ENCODE measurements at regions not wholly inside any gene's neighbourhood (a gene's known extent, or its start where the extent isn't known, plus 50 kb on each side); places are given as distances from the start of the nearest gene placed in this dataset.

GRCh38 chr15:38079236-38079635 is 144.8 kb downstream of the TMCO5A start:
- TF ChIP-seq, protein P1, sequence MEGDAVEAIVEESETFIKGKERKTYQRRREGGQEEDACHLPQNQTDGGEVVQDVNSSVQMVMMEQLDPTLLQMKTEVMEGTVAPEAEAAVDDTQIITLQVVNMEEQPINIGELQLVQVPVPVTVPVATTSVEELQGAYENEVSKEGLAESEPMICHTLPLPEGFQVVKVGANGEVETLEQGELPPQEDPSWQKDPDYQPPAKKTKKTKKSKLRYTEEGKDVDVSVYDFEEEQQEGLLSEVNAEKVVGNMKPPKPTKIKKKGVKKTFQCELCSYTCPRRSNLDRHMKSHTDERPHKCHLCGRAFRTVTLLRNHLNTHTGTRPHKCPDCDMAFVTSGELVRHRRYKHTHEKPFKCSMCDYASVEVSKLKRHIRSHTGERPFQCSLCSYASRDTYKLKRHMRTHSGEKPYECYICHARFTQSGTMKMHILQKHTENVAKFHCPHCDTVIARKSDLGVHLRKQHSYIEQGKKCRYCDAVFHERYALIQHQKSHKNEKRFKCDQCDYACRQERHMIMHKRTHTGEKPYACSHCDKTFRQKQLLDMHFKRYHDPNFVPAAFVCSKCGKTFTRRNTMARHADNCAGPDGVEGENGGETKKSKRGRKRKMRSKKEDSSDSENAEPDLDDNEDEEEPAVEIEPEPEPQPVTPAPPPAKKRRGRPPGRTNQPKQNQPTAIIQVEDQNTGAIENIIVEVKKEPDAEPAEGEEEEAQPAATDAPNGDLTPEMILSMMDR (IDR thresholded peaks at IDR 0.05; ENCODE audit: control insufficient read depth, insufficient read depth, low read depth, low read length, missing control alignments): no peak
- DNase-seq (ENCODE audit: low read depth): no peak
- no peak overlapping the region for H3K4me3 ChIP-seq (ENCODE audit: control insufficient read depth, low read depth, low read length)

DNA sequence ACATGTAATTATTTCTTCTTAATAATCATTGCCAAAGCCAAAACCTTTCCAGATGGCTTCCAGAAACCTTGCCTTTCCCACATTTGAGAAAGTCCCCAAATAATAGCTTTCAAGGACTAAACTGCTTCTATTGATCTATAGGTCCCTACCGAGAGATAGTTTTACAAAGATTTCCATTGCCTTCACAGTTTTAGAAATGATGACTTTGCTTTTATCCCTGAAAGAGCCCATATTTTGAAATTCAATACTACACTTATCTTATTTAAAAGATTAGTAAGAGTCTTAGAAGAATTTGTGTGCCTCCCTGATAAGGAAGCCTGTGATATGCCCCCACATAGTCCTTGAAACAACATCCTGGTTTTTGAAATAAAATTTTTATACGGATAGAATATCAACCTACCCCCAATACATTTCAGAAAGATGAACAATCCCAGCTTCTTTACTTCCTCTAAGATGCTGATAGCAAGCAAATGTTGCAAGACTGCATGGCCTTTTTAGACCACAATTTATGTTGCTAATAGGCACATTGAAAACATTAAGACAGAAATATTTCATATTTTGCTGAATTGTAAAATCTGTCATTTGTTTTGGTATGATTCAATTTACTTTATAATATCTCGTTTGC is 146.3 kb downstream of the TMCO5A start:
- TF ChIP-seq, protein P1 (IDR thresholded peaks at IDR 0.05; ENCODE audit: control insufficient read depth, insufficient read depth, low read depth, low read length, missing control alignments): no peak
- H3K4me3 ChIP-seq (ENCODE audit: control insufficient read depth, low read depth, low read length): no peak overlapping the region
- DNase-seq (ENCODE audit: low read depth): no peak

DNA sequence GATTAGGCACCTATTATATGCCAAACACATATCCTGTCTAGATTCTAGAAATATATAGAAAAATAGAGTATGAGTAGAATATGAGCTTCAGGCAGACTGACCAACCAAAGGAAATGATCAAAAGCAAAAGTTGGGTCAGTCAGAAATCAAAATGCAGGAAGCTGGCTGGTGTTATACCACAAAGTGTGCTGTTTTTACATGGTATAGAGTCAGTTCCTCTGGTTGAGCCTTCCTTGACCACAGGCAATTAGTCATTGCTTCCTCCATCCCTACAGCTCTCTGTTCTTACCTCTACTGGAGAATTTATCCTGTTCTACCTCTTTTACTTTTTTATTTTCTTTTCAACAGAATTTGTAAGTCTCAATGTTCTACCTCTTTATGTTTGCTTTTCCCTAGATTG is 149.8 kb downstream of the TMCO5A start:
- H3K4me3 ChIP-seq (ENCODE audit: control insufficient read depth, low read depth, low read length): no peak overlapping the region
- TF ChIP-seq, protein P1 (IDR thresholded peaks at IDR 0.05; ENCODE audit: control insufficient read depth, insufficient read depth, low read depth, low read length, missing control alignments): no peak
- no peak for DNase-seq (ENCODE audit: low read depth)

- TF ChIP-seq, protein P1 (IDR thresholded peaks at IDR 0.05; ENCODE audit: control insufficient read depth, insufficient read depth, low read depth, low read length, missing control alignments): no peak
- no peak overlapping the region for H3K4me3 ChIP-seq (ENCODE audit: control insufficient read depth, low read depth, low read length)
- no peak for DNase-seq (ENCODE audit: low read depth)
These were observed 150.7 kb downstream of the TMCO5A start for GRCh38 chr15:38085114-38085513.

DNA sequence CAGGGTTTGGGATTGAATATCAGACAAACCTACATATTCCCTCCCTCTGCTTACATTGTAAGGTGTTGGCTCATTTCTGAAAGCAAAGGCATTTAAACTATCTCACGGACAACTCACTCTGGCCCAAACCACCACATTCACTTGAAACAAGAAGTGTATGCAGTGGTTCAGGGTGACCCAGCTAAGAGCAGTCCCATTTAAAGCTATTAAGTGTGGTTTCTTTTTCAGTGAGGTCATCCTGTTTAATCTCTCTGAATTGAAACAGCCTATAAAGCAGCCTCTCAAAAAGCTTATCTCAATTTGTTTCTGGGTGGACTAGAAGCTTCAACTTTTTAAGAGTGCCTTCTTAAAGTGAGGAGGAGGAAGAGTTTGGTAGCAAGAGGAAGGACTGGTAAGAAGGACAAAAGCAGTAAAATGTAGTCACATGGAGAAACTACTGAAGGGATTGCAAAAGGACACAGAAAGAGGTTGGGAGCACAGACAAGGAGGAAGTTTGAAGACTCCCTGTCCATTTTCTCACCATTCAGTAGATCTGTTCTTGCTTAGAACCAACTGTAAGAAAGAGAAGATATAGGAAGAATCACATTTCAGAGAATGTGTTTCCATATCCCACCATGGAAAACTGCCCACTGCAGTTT is 151.6 kb downstream of the TMCO5A start:
- TF ChIP-seq, protein P1 (IDR thresholded peaks at IDR 0.05; ENCODE audit: control insufficient read depth, insufficient read depth, low read depth, low read length, missing control alignments): no peak
- no peak for DNase-seq (ENCODE audit: low read depth)
- no peak overlapping the region for H3K4me3 ChIP-seq (ENCODE audit: control insufficient read depth, low read depth, low read length)

DNA sequence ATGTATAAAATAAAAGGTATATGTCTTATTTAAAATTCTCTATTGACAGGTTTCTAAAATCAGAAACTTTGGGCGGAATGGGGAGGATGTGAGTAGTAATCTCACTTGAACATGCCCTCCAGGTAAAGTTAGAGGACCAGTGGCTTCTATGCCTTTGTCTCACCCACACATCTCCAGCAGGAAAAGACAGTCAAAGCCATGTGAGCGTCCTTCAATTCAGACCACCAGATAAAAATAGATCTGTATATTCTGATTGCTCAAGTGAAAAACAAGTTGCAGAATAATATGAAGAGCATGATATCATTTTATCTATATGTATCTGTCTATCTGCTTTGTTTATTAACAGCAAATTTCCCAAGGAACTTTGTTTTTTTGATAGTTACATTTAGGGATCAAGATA is 152.2 kb downstream of the TMCO5A start:
- no peak for DNase-seq (ENCODE audit: low read depth)
- TF ChIP-seq, protein P1 (IDR thresholded peaks at IDR 0.05; ENCODE audit: control insufficient read depth, insufficient read depth, low read depth, low read length, missing control alignments): no peak
- no peak overlapping the region for H3K4me3 ChIP-seq (ENCODE audit: control insufficient read depth, low read depth, low read length)

All from AG09309 (cell line).